LNCAP (cell line): ENCODE measurements at regions not wholly inside any gene's neighbourhood (a gene's known extent, or its start where the extent isn't known, plus 50 kb on each side); places are given as distances from the start of the nearest gene placed in this dataset.
A peak's percentile ranks its signal among the peaks of the same experiment; 100 is the strongest.

Experiments
- CTCF ChIP-seq: fragments of 450-650 bp; IDR thresholded peaks from 2 replicates; pipeline ENCODE4 v1.5.1; 2017; ENCODE audit warnings: mild to moderate bottlenecking

- TF ChIP-seq CTCF, result no peak
Observed at GRCh38 chr14:30373053-30373452, 185.9 kb upstream of the G2E3 start.

GRCh38 chr14:30373526-30373925 is 185.4 kb upstream of the G2E3 start:
- no peak for TF ChIP-seq CTCF

GRCh38 chr14:30375296-30375892 is 183.6 kb upstream of the G2E3 start:
- TF ChIP-seq CTCF, result peak; percentile 89

- TF ChIP-seq CTCF, result no peak
Observed at GRCh38 chr14:30381861-30382480, 177.0 kb upstream of the G2E3 start.

GRCh38 chr14:30385925-30386324 is 173.0 kb upstream of the G2E3 start:
- no peak for TF ChIP-seq CTCF

GRCh38 chr14:30387871-30388270 is 171.1 kb upstream of the G2E3 start:
- no peak for TF ChIP-seq CTCF

- TF ChIP-seq CTCF, result no peak
Observed at GRCh38 chr14:30389134-30389876, 169.7 kb upstream of the G2E3 start.
